ENCODE measurements at regions not wholly inside any gene's neighbourhood (a gene's known extent, or its start where the extent isn't known, plus 50 kb on each side); places are given as distances from the start of the nearest gene placed in this dataset.

GRCh38 chr15:91530956-91531582 is 322.4 kb upstream of the SLCO3A1 start:
- intact Hi-C loops (cut with DNase I): no loop called here
- DNase-seq (no peak), ATAC-seq (no peak)
- Histone ChIP-seq H3K4me3 (no peak overlapping the region), H3K9me3 (no peaks in the 10 kb centered on the region), H3K36me3 (no peaks in the 10 kb centered on the region), H3K27ac (no peak overlapping the region), H3K27me3 (ENCODE audit: low read depth) (peaks cover under 1% of the 10 kb centered on the region), H3K4me1 (no peaks in the 10 kb centered on the region)
- TF ChIP-seq CTCF (IDR thresholded peaks at IDR 0.05): no peak

GRCh38 chr15:91534235-91534634 is 319.3 kb upstream of the SLCO3A1 start:
- no peak for TF ChIP-seq CTCF (IDR thresholded peaks at IDR 0.05)
- H3K9me3 ChIP-seq: no peaks in the 10 kb centered on the region
- intact Hi-C loops (cut with DNase I): no loop called here
- no peaks in the 10 kb centered on the region for H3K36me3 ChIP-seq
- H3K4me3 ChIP-seq: no peak overlapping the region
- no peaks in the 10 kb centered on the region for H3K27me3 ChIP-seq (ENCODE audit: low read depth)
- ATAC-seq (no peak), DNase-seq (no peak)
- H3K4me1 ChIP-seq: no peaks in the 10 kb centered on the region
- H3K27ac ChIP-seq: no peak overlapping the region

GRCh38 chr15:91534976-91535375 is 318.5 kb upstream of the SLCO3A1 start:
- no peak for ATAC-seq
- no peaks in the 10 kb centered on the region for H3K9me3 ChIP-seq
- no peaks in the 10 kb centered on the region for H3K27me3 ChIP-seq (ENCODE audit: low read depth)
- H3K4me3 ChIP-seq: no peak overlapping the region
- no peaks in the 10 kb centered on the region for H3K4me1 ChIP-seq
- no peak for TF ChIP-seq CTCF (IDR thresholded peaks at IDR 0.05)
- intact Hi-C loops (cut with DNase I): no loop called here
- DNase-seq: no peak
- no peaks in the 10 kb centered on the region for H3K36me3 ChIP-seq
- no peak overlapping the region for H3K27ac ChIP-seq

GRCh38 chr15:91535856-91536500 is 317.5 kb upstream of the SLCO3A1 start:
- intact Hi-C loops (cut with DNase I): no loop called here
- no peaks in the 10 kb centered on the region for H3K27me3 ChIP-seq (ENCODE audit: low read depth)
- H3K4me3 ChIP-seq: no peak overlapping the region
- no peak for TF ChIP-seq CTCF (IDR thresholded peaks at IDR 0.05)
- ATAC-seq: no peak
- no peaks in the 10 kb centered on the region for H3K36me3 ChIP-seq
- H3K9me3 ChIP-seq: no peaks in the 10 kb centered on the region
- no peak overlapping the region for H3K27ac ChIP-seq
- no peaks in the 10 kb centered on the region for H3K4me1 ChIP-seq
- no peak for DNase-seq

- no peak for TF ChIP-seq CTCF (IDR thresholded peaks at IDR 0.05)
- Histone ChIP-seq H3K27me3 (ENCODE audit: low read depth) (no peaks in the 10 kb centered on the region), H3K36me3 (no peaks in the 10 kb centered on the region), H3K4me1 (no peaks in the 10 kb centered on the region), H3K27ac (no peak overlapping the region), H3K4me3 (no peak overlapping the region), H3K9me3 (no peaks in the 10 kb centered on the region)
- no peak for DNase-seq
- intact Hi-C loops (cut with DNase I): no loop called here
- ATAC-seq: no peak
Observed at GRCh38 chr15:91537856-91538255, 315.7 kb upstream of the SLCO3A1 start.

Measured in lower lobe of right lung (tissue), 2 donors.